SU-DHL-6 (cell line): ENCODE measurements at regions not wholly inside any gene's neighbourhood (a gene's known extent, or its start where the extent isn't known, plus 50 kb on each side); places are given as distances from the start of the nearest gene placed in this dataset.

Experiments
- H2AFZ ChIP-seq: fragments of 200-600 bp; sonication (generic); 2 replicates; pipeline ENCODE4 v1.6.1; 2014; ENCODE audit warnings: low read depth, mild to moderate bottlenecking, moderate library complexity, mixed read lengths, antibody characterized with exemption, low read length; ENCODE audit not compliant: severe bottlenecking
- H3F3A ChIP-seq: fragments of 200-600 bp; shearing (Covaris generic); 2 replicates; pipeline ENCODE4 v1.6.0; 2016; ENCODE audit warnings: antibody characterized with exemption, mild to moderate bottlenecking; ENCODE audit not compliant: insufficient read depth
- H3K27ac ChIP-seq: fragments of 200-600 bp; sonication (generic); 2 replicates; pipeline ENCODE4 v1.5.1; 2016; ENCODE audit warnings: low read depth, mild to moderate bottlenecking, low read length, moderate library complexity, mixed read lengths
- H3K27me3 ChIP-seq: fragments of 200-600 bp; sonication (generic), shearing (Covaris generic); 2 replicates; pipeline ENCODE4 v1.6.0; 2014; ENCODE audit warnings: mild to moderate bottlenecking, low read length
- H3K36me3 ChIP-seq: fragments of 200-600 bp; sonication (generic); 2 replicates; pipeline ENCODE4 v1.6.1; 2014; ENCODE audit warnings: mild to moderate bottlenecking, low read length, mixed read lengths
- H3K4me2 ChIP-seq: fragments of 300-600, 200-600 bp; shearing (Covaris generic), sonication (generic); 2 replicates; pipeline ENCODE4 v1.6.0; 2014; ENCODE audit warnings: low read length, low read depth, mild to moderate bottlenecking; ENCODE audit not compliant: poor library complexity, severe bottlenecking
- H3K4me3 ChIP-seq: fragments of 200-600 bp; sonication (generic); 2 replicates; pipeline ENCODE4 v1.5.1; 2014; ENCODE audit warnings: antibody characterized with exemption, low read length, mild to moderate bottlenecking, mixed read lengths; ENCODE audit not compliant: insufficient read depth, poor library complexity, severe bottlenecking
- H3K79me2 ChIP-seq: fragments of 200-600 bp; sonication (generic); 2 replicates; pipeline ENCODE4 v1.6.1; 2014; ENCODE audit warnings: mild to moderate bottlenecking, low read length, moderate library complexity; ENCODE audit not compliant: insufficient read depth
- H3K9ac ChIP-seq: fragments of 200-600 bp; sonication (generic); 2 replicates; pipeline ENCODE4 v1.7.0; 2014; ENCODE audit warnings: mild to moderate bottlenecking, low read length
- H3K9me2 ChIP-seq: fragments of 200-600 bp; sonication (generic); replicated peaks from 2 replicates; pipeline ENCODE4 v1.6.1; 2014; ENCODE audit warnings: low read length; ENCODE audit not compliant: insufficient read depth
- H3K9me3 ChIP-seq: fragments of 200-600 bp; sonication (generic); 2 replicates; pipeline ENCODE4 v1.6.1; 2014; ENCODE audit warnings: low read length, mixed read lengths; ENCODE audit not compliant: insufficient read depth
- H4K20me1 ChIP-seq: fragments of 200-600 bp; sonication (generic); 2 replicates; pipeline ENCODE4 v1.6.1; 2014; ENCODE audit warnings: low read depth, mild to moderate bottlenecking, antibody characterized with exemption, low read length, moderate library complexity, mixed read lengths
- EZH2phosphoT487 ChIP-seq: fragments of 200-600 bp; sonication (generic), shearing (Covaris generic); conservative IDR thresholded peaks from 2 replicates; pipeline ENCODE4 v1.6.1; 2018; ENCODE audit warnings: mild to moderate bottlenecking, antibody characterized with exemption, low read length, moderate library complexity, mixed read lengths
- TF ChIP-seq, protein P1 (sequence below): fragments of 200-600 bp; sonication (generic); IDR thresholded peaks from one replicate; pipeline ENCODE4 v1.5.1; 2017; ENCODE audit warnings: antibody characterized with exemption, mild to moderate bottlenecking, low read length, moderate library complexity; ENCODE audit not compliant: insufficient read depth, poor library complexity, severe bottlenecking

DNA sequence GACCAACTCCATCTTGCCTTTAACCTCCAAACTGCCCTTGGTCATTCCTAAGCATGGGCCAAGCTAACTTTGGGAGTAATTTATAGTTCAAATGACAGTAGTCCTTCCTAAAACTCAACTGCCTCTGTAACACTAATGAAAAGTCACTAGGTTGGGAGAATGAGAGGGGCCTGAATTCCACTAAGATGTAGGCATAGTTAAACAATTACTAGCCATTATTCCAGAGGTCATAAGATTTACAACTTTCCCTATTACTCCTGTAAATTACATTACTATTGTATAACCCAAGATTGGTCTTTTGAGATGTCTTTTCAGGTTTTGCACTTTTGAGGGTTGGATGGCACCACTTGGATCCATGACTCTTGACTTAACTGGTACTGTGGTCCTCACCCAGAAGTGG, 94.6 kb downstream of the SPP2 start:
- Histone ChIP-seq H3K9me2 (no peaks in the 10 kb centered on the region), H3K27ac (no peak overlapping the region), H4K20me1 (no peaks in the 10 kb centered on the region), H3K9ac (no peak overlapping the region), H3K9me3 (no peaks in the 10 kb centered on the region), H3K4me2 (no peak overlapping the region), H2AFZ (no peak overlapping the region), H3K27me3 (no peaks in the 10 kb centered on the region), H3K4me3 (no peak overlapping the region), H3K36me3 (no peaks in the 10 kb centered on the region), H3K79me2 (no peaks in the 10 kb centered on the region), H3F3A (no peaks in the 10 kb centered on the region)
- TF ChIP-seq, protein P1, sequence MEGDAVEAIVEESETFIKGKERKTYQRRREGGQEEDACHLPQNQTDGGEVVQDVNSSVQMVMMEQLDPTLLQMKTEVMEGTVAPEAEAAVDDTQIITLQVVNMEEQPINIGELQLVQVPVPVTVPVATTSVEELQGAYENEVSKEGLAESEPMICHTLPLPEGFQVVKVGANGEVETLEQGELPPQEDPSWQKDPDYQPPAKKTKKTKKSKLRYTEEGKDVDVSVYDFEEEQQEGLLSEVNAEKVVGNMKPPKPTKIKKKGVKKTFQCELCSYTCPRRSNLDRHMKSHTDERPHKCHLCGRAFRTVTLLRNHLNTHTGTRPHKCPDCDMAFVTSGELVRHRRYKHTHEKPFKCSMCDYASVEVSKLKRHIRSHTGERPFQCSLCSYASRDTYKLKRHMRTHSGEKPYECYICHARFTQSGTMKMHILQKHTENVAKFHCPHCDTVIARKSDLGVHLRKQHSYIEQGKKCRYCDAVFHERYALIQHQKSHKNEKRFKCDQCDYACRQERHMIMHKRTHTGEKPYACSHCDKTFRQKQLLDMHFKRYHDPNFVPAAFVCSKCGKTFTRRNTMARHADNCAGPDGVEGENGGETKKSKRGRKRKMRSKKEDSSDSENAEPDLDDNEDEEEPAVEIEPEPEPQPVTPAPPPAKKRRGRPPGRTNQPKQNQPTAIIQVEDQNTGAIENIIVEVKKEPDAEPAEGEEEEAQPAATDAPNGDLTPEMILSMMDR = no peak
- TF ChIP-seq EZH2phosphoT487 = no peak

DNA sequence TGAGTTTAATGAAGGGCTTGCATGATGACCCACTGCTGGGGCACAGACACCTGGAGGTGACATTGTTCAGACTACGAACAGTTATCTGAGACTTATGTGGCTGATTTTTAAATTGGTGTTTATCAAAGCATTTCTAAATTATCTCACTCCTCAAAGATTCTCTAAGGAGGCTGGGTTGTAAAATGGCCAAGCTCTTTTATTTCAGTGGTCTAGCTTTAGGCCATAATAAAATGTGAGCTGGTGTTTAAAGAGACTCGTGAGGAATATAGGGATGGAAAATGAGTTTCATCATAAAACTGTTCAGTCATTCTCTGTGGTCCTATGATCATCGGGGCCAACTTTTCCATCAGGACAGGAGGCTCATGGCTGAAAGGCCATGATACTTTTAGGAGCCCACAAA, 93.4 kb downstream of the SPP2 start:
- H4K20me1 ChIP-seq = no peaks in the 10 kb centered on the region
- H3K9me2 ChIP-seq = no peaks in the 10 kb centered on the region
- no peak overlapping the region for H3K27ac ChIP-seq
- no peak overlapping the region for H3K4me3 ChIP-seq
- no peak overlapping the region for H3K9ac ChIP-seq
- no peaks in the 10 kb centered on the region for H3K79me2 ChIP-seq
- H3K9me3 ChIP-seq = no peaks in the 10 kb centered on the region
- TF ChIP-seq EZH2phosphoT487 = no peak
- TF ChIP-seq, protein P1 = no peak
- H2AFZ ChIP-seq = no peak overlapping the region
- H3K36me3 ChIP-seq = no peaks in the 10 kb centered on the region
- no peak overlapping the region for H3K4me2 ChIP-seq
- H3K27me3 ChIP-seq = no peaks in the 10 kb centered on the region
- H3F3A ChIP-seq = no peaks in the 10 kb centered on the region

DNA sequence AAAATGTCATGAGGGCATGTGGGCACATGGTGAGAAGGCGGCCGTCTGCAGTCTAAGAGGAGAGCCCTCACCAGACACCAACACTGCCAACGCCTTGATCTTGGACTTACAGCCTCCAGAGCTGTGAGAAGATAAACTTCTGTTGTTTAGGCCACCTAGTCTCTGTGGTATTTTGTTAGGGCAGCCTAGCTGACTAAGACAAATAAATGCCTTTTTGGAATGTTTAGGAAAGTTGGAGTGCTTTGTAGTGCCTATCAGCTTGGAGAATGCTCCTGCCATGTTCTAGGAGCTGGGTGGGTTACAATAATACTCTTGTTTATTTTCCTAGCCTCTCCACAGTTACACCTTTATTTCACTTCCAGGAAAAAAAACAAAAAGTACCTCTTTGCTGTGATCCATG, 92.0 kb downstream of the SPP2 start:
- H3K27me3 ChIP-seq = no peaks in the 10 kb centered on the region
- H3K9ac ChIP-seq = no peak overlapping the region
- no peaks in the 10 kb centered on the region for H3K9me3 ChIP-seq
- no peak overlapping the region for H3K4me2 ChIP-seq
- TF ChIP-seq, protein P1 = no peak
- TF ChIP-seq EZH2phosphoT487 = no peak
- H3K9me2 ChIP-seq = no peaks in the 10 kb centered on the region
- no peaks in the 10 kb centered on the region for H3F3A ChIP-seq
- H3K4me3 ChIP-seq = no peak overlapping the region
- H3K36me3 ChIP-seq = no peaks in the 10 kb centered on the region
- no peak overlapping the region for H2AFZ ChIP-seq
- H3K79me2 ChIP-seq = no peaks in the 10 kb centered on the region
- H3K27ac ChIP-seq = no peak overlapping the region
- H4K20me1 ChIP-seq = no peaks in the 10 kb centered on the region

DNA sequence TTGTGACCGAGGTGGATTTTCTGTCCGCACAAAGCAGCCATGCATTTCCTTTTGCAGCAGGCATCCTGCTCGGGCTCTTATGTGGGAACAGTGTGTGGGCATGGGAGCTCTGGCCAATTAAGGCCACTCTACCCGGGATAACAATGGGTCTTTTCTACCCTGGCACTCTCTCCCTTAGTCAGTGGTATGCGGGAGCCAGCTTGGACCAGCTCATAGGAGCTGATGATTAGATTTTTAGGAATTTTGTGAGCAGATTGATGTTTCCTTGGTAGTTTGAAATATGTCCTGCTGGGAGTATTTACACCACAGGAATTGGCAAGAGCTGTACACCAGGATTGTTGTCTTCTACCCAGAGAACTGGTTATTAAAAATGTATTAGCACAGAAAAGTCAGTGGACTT, 89.3 kb downstream of the SPP2 start:
- no peak overlapping the region for H3K27ac ChIP-seq
- H2AFZ ChIP-seq = no peak overlapping the region

More for the DNA sequence above, 89.3 kb downstream of the SPP2 start:
- H3K9me3 ChIP-seq = no peaks in the 10 kb centered on the region
- no peaks in the 10 kb centered on the region for H3K9me2 ChIP-seq
- no peaks in the 10 kb centered on the region for H4K20me1 ChIP-seq
- no peaks in the 10 kb centered on the region for H3K36me3 ChIP-seq
- H3K4me2 ChIP-seq = no peak overlapping the region
- H3F3A ChIP-seq = no peaks in the 10 kb centered on the region
- TF ChIP-seq EZH2phosphoT487 = no peak
- TF ChIP-seq, protein P1 = no peak
- no peaks in the 10 kb centered on the region for H3K79me2 ChIP-seq
- no peak overlapping the region for H3K9ac ChIP-seq
- no peak overlapping the region for H3K4me3 ChIP-seq
- no peaks in the 10 kb centered on the region for H3K27me3 ChIP-seq
